ENCODE measurements at regions not wholly inside any gene's neighbourhood (a gene's known extent, or its start where the extent isn't known, plus 50 kb on each side); places are given as distances from the start of the nearest gene placed in this dataset.

- no peak for TF ChIP-seq GATA2 (IDR thresholded peaks at IDR 0.05; ENCODE audit: low read depth, low read length)
- no peak for TF ChIP-seq GATA3 (IDR thresholded peaks at IDR 0.05; ENCODE audit: low read depth, low read length)
Measured at GRCh38 chr10:4371691-4372295, 454.2 kb upstream of the AKR1E2 start.

Measured in SH-SY5Y (cell line).